ENCODE measurements at regions not wholly inside any gene's neighbourhood (a gene's known extent, or its start where the extent isn't known, plus 50 kb on each side); places are given as distances from the start of the nearest gene placed in this dataset.

GRCh38 chr4:13765539-13765938 is 138.0 kb upstream of the BOD1L1 start:
- no peak for DNase-seq
- TF ChIP-seq, protein P1, sequence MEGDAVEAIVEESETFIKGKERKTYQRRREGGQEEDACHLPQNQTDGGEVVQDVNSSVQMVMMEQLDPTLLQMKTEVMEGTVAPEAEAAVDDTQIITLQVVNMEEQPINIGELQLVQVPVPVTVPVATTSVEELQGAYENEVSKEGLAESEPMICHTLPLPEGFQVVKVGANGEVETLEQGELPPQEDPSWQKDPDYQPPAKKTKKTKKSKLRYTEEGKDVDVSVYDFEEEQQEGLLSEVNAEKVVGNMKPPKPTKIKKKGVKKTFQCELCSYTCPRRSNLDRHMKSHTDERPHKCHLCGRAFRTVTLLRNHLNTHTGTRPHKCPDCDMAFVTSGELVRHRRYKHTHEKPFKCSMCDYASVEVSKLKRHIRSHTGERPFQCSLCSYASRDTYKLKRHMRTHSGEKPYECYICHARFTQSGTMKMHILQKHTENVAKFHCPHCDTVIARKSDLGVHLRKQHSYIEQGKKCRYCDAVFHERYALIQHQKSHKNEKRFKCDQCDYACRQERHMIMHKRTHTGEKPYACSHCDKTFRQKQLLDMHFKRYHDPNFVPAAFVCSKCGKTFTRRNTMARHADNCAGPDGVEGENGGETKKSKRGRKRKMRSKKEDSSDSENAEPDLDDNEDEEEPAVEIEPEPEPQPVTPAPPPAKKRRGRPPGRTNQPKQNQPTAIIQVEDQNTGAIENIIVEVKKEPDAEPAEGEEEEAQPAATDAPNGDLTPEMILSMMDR (IDR thresholded peaks at IDR 0.05; ENCODE audit: low read depth, low read length), result no peak
- no peak overlapping the region for H3K27ac ChIP-seq
- H3K9me3 ChIP-seq (ENCODE audit: severe bottlenecking), result no peaks in the 10 kb centered on the region
- H3K4me3 ChIP-seq (ENCODE audit: low read depth, low read length), result no peak overlapping the region
- no peaks in the 10 kb centered on the region for H3K36me3 ChIP-seq
- H3K27me3 ChIP-seq (ENCODE audit: insufficient read depth, low read depth, severe bottlenecking), result no peaks in the 10 kb centered on the region

DNA sequence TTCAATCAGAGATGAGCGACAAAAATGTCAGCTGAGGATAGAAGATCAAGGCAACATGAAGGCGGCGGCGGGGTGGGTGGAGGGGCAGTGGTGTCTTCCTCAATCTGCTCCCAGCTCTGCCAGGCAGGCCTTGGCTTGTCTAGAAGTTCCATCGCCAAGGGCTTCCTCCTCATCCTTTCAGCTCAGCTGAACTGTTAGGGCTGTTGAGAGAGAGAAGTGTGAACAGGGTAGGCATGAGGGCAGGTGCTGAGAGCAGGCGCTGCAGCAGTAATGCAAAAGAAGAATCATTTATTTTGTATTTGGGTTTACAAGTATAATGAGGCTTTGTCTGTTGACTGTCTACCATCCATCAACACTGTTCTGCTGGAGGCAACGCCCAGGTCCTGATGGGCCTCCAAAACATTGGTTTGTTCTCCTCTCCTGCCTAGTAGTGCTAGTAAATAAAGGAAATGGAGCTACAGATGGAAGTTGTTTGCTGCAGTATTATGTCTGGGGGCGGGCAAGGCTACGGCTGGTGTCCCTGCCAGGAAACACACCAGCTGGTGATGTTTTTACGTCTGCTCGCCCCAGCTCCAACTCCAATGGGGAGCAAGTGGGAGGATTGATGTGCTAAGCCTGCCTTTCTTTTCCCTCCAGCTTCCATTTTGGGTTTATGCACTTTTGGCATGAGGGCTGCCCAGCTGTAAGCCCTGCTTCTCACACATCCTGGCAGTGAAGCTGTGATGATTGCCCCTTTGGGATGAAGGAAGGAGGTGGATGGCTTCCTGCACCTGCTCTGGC is 139.4 kb upstream of the BOD1L1 start:
- TF ChIP-seq, protein P1 (IDR thresholded peaks at IDR 0.05; ENCODE audit: low read depth, low read length), result no peak
- Histone ChIP-seq H3K36me3 (no peaks in the 10 kb centered on the region), H3K27me3 (ENCODE audit: insufficient read depth, low read depth, severe bottlenecking) (no peaks in the 10 kb centered on the region), H3K4me3 (ENCODE audit: low read depth, low read length) (no peak overlapping the region), H3K27ac (no peak overlapping the region), H3K9me3 (ENCODE audit: severe bottlenecking) (peaks cover 2% of the 10 kb centered on the region)
- DNase-seq, result no peak

GRCh38 chr4:13777341-13777740 is 149.8 kb upstream of the BOD1L1 start:
- no peak for DNase-seq
- Histone ChIP-seq H3K27me3 (ENCODE audit: insufficient read depth, low read depth, severe bottlenecking) (no peaks in the 10 kb centered on the region), H3K4me3 (ENCODE audit: low read depth, low read length) (no peak overlapping the region), H3K36me3 (no peaks in the 10 kb centered on the region), H3K9me3 (ENCODE audit: severe bottlenecking) (no peaks in the 10 kb centered on the region), H3K27ac (no peak overlapping the region)
- TF ChIP-seq, protein P1 (IDR thresholded peaks at IDR 0.05; ENCODE audit: low read depth, low read length), result no peak

- Histone ChIP-seq H3K27ac (no peak overlapping the region), H3K36me3 (no peaks in the 10 kb centered on the region), H3K4me3 (ENCODE audit: low read depth, low read length) (no peak overlapping the region), H3K27me3 (ENCODE audit: insufficient read depth, low read depth, severe bottlenecking) (no peaks in the 10 kb centered on the region), H3K9me3 (ENCODE audit: severe bottlenecking) (no peaks in the 10 kb centered on the region)
- no peak for DNase-seq
- TF ChIP-seq, protein P1 (IDR thresholded peaks at IDR 0.05; ENCODE audit: low read depth, low read length), result no peak
Observed at GRCh38 chr4:13778367-13778766, 150.8 kb upstream of the BOD1L1 start.

DNA sequence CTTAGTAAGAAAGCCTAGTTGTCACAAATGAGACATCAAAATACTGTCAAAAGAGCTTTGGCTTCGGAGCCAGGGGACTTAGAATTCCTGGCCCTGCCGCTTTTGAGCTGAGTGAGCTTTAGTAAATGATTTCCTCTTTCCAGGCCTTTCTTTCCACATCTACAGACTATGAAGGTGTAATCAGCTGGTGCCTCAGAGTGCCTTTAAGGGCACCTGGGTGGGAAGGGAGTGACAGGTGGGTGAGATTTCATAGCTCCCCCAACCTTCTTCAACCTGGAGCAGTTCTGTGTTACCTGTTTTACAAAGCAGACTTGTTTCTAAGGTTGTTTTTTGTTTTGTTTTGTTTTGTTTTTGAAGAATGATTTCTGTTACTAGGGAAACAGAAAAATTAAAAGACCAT is 154.7 kb upstream of the BOD1L1 start:
- no peak overlapping the region for H3K27ac ChIP-seq
- DNase-seq, result no peak
- TF ChIP-seq, protein P1 (IDR thresholded peaks at IDR 0.05; ENCODE audit: low read depth, low read length), result no peak
- H3K9me3 ChIP-seq (ENCODE audit: severe bottlenecking), result no peaks in the 10 kb centered on the region
- peaks cover 7% of the 10 kb centered on the region for H3K27me3 ChIP-seq (ENCODE audit: insufficient read depth, low read depth, severe bottlenecking)
- H3K36me3 ChIP-seq, result no peaks in the 10 kb centered on the region
- H3K4me3 ChIP-seq (ENCODE audit: low read depth, low read length), result no peak overlapping the region
